ENCODE measurements at regions not wholly inside any gene's neighbourhood (a gene's known extent, or its start where the extent isn't known, plus 50 kb on each side); places are given as distances from the start of the nearest gene placed in this dataset.

GRCh38 chr13:47146136-47146535, 249.3 kb upstream of the HTR2A start:
- no peaks in the 10 kb centered on the region for H4K20me1 ChIP-seq (ENCODE audit: control insufficient read depth, insufficient read depth, insufficient read length)

More at GRCh38 chr13:47146136-47146535, 249.3 kb upstream of the HTR2A start:
- peaks cover 12 to 21% of the 10 kb centered on the region in 2 experiments for H3K4me1 Mint-ChIP-seq
- Histone ChIP-seq H2BK15ac (ENCODE audit: low read depth, low read length) (no peak overlapping the region), H3K79me1 (ENCODE audit: insufficient read depth, low read depth, low read length, poor library complexity, severe bottlenecking) (no peaks in the 10 kb centered on the region), H4K5ac (ENCODE audit: insufficient read length, low read depth, low read length) (no peak overlapping the region), H3K27me3 (ENCODE audit: insufficient read depth, low read length) (no peaks in the 10 kb centered on the region), H2BK12ac (ENCODE audit: insufficient read length, low read depth, low read length) (no peak overlapping the region), H2BK5ac (ENCODE audit: insufficient read length, low read length) (no peak overlapping the region), H2AK5ac (ENCODE audit: insufficient read length, low read length) (no peak overlapping the region), H3K23me2 (ENCODE audit: insufficient read length, low read depth, low read length, poor library complexity, severe bottlenecking) (no peaks in the 10 kb centered on the region), H2AFZ (ENCODE audit: low read length) (no peak overlapping the region), H4K91ac (ENCODE audit: insufficient read length, low read depth, low read length) (no peak overlapping the region), H3K9me3 (ENCODE audit: control insufficient read depth, low read depth, low read length) (no peaks in the 10 kb centered on the region), H3K23ac (ENCODE audit: insufficient read length, low read depth, low read length) (no peak overlapping the region), H4K8ac (replicated peaks; ENCODE audit: insufficient read length, low read depth, low read length) (no peak overlapping the region), H3K9ac (ENCODE audit: extremely low read depth, insufficient read length, low read length) (no peak overlapping the region), H3T11ph (ENCODE audit: low read length) (no peak overlapping the region), H3K4me1 (ENCODE audit: insufficient read depth, low read length) (no peaks in the 10 kb centered on the region; the same call in 1 of the 2 replicates), H3K14ac (ENCODE audit: insufficient read depth, low read length) (no peak overlapping the region), H3K56ac (ENCODE audit: insufficient read length, low read depth, low read length) (no peak overlapping the region), H3K27ac (ENCODE audit: insufficient read length, low read depth, low read length) (no peak overlapping the region), H2BK20ac (ENCODE audit: low read depth, low read length, poor library complexity, severe bottlenecking) (no peak overlapping the region), H3K79me2 (ENCODE audit: insufficient read depth, low read length) (no peaks in the 10 kb centered on the region), H2BK120ac (ENCODE audit: low read depth, low read length, poor library complexity, severe bottlenecking) (no peak overlapping the region), H3K4ac (ENCODE audit: low read depth, low read length) (no peak overlapping the region), H3K4me2 (ENCODE audit: insufficient read depth, insufficient read length, low read length) (no peak overlapping the region), H3K18ac (ENCODE audit: insufficient read length, low read depth, low read length) (no peak overlapping the region)
- H3K9me3 Mint-ChIP-seq: no peaks in the 10 kb centered on the region
- no peak overlapping the region for H3K4me3 Mint-ChIP-seq
- H3K27ac Mint-ChIP-seq: no peak overlapping the region
- H3K36me3 Mint-ChIP-seq (ENCODE audit: insufficient read depth in 1 of 3, low read depth in 3 of 3): no peaks in the 10 kb centered on the region
- TF ChIP-seq CTCF (conservative IDR thresholded peaks at IDR 0.05): no peak
- no peak for DNase-seq
- peaks cover 1% of the 10 kb centered on the region; the same call in 1 of the 2 replicates for H3K27me3 Mint-ChIP-seq (ENCODE audit: low read depth)

Measured in H9 (cell line).